GM12878 (cell line): ENCODE measurements at regions not wholly inside any gene's neighbourhood (a gene's known extent, or its start where the extent isn't known, plus 50 kb on each side); places are given as distances from the start of the nearest gene placed in this dataset.

Experiments
- ATAC-seq: fragments of 200-7000 bp; cut with Tn5 transposase; 3 replicates; pipeline ENCODE4 v1.9.1; 2020; ENCODE audit warnings: mild to moderate bottlenecking, moderate library complexity
- BruUV-seq: library from RNA; stranded (reverse); fragments of 400-500 nt; replicated peaks from 2 replicates; lab custom pipeline; 2021; lab: Mats Ljungman, UMichigan
- CTCF ChIA-PET: fragments of 300-600 bp; sonication (Branson Sonifier 250); formaldehyde crosslinking; extraction: SDS; loops from one replicate; lab custom pipeline; 2021; ENCODE audit warnings: inconsistent platforms; lab: Yijun Ruan, JAX
- POLR2A ChIA-PET: fragments of 350-600 bp; formaldehyde crosslinking; extraction: SDS; loops from one replicate; lab custom pipeline; 2021; ENCODE audit warnings: inconsistent platforms; lab: Charles Lee
- RAD21 ChIA-PET: fragments of 300-600 bp; sonication (Branson Sonifier 250); formaldehyde crosslinking; loops from one replicate; lab custom pipeline; 2023; ENCODE audit warnings: antibody characterized with exemption; ENCODE audit not compliant: unreplicated experiment; lab: Charles Lee
- SMC1A ChIA-PET: fragments of 300-600 bp; sonication (Branson Sonifier 250); formaldehyde crosslinking; loops from one replicate; lab custom pipeline; 2023; ENCODE audit not compliant: unreplicated experiment, uncharacterized antibody; lab: Charles Lee
- DNase-seq: peaks from one replicate; pipeline ENCODE4 v3.0.0-alpha.2; 2011; ENCODE audit warnings: low read depth, low spot score
- FAIRE-seq: peaks from 3 replicates; lab custom pipeline; 2011; peaks lifted over from hg19 to GRCh38; lab: Jason Lieb, UNC
- H2AFZ ChIP-seq: 2 replicates; pipeline ENCODE4 v1.6.0; 2011; ENCODE audit warnings: low read depth, low read length, control low read depth; ENCODE audit not compliant: control insufficient read depth
- H3K27ac ChIP-seq: 2 replicates; pipeline ENCODE4 v1.5.1; 2011; ENCODE audit warnings: control low read depth; ENCODE audit not compliant: control insufficient read depth, insufficient read depth
- H3K27me3 ChIP-seq, 2 experiments: replicated peaks in 1 of 2; 2 replicates each; pipeline versions ENCODE4 v1.6.0 to v1.6.1; 2011; ENCODE audit warnings: low read length in 1 of 2; ENCODE audit not compliant: control insufficient read depth in 2 of 2, insufficient read depth in 2 of 2
- H3K36me3 ChIP-seq, 2 experiments: 2 replicates each; pipeline ENCODE4 v1.5.1; 2011; ENCODE audit warnings: low read length in 1 of 2; ENCODE audit not compliant: control insufficient read depth in 2 of 2, insufficient read depth in 2 of 2
- H3K4me1 ChIP-seq: 2 replicates; pipeline ENCODE4 v1.6.1; 2011; ENCODE audit warnings: mild to moderate bottlenecking, low read length, moderate library complexity, mixed read lengths; ENCODE audit not compliant: control insufficient read depth, insufficient read depth
- H3K4me2 ChIP-seq: 2 replicates; pipeline ENCODE4 v1.6.0; 2011; ENCODE audit warnings: control low read depth; ENCODE audit not compliant: control insufficient read depth, insufficient read depth
- H3K4me3 ChIP-seq: fragments of 200-600 bp; sonication (generic); 2 replicates; pipeline ENCODE4 v1.5.1; 2016
- H3K79me2 ChIP-seq: 2 replicates; pipeline ENCODE4 v1.6.0; 2011; ENCODE audit warnings: low read length; ENCODE audit not compliant: control insufficient read depth, insufficient read depth
- H3K9ac ChIP-seq: 2 replicates; pipeline ENCODE4 v1.8.0; 2011; ENCODE audit warnings: low read length, control low read depth, mixed read lengths; ENCODE audit not compliant: control insufficient read depth, insufficient read depth
- H3K9me3 ChIP-seq: replicated peaks from 3 replicates; pipeline ENCODE4 v1.5.1; 2011; ENCODE audit warnings: mild to moderate bottlenecking, low read length; ENCODE audit not compliant: control insufficient read depth, insufficient read depth
- H4K20me1 ChIP-seq: 2 replicates; pipeline ENCODE4 v1.6.0; 2011; ENCODE audit not compliant: control insufficient read depth, insufficient read depth
- BMI1 ChIP-seq: fragments of 450-650 bp; IDR thresholded peaks from 2 replicates; pipeline ENCODE4 v1.6.1; 2016; ENCODE audit warnings: mild to moderate bottlenecking, moderate library complexity, borderline replicate concordance
- MYB ChIP-seq: fragments of 150-350 bp; IDR thresholded peaks from 2 replicates; pipeline ENCODE4 v1.6.1; 2014; ENCODE audit warnings: mild to moderate bottlenecking, low read depth, low read length, borderline replicate concordance
- NR2C2 ChIP-seq: IDR thresholded peaks from 2 replicates; pipeline ENCODE4 v1.6.1; 2011; ENCODE audit warnings: borderline replicate concordance, low read depth; ENCODE audit not compliant: control insufficient read depth, insufficient read length
- NRF1 ChIP-seq: conservative IDR thresholded peaks from 2 replicates; pipeline ENCODE4 v1.6.1; 2011; ENCODE audit warnings: mild to moderate bottlenecking, low read depth, low read length, improper control_type of control experiment
- SMAD5 ChIP-seq: IDR thresholded peaks from 2 replicates; pipeline ENCODE4 v1.6.1; 2016; ENCODE audit warnings: antibody characterized with exemption, low read depth
- SRF ChIP-seq, 2 experiments: IDR thresholded peaks; 2 replicates each; pipeline ENCODE4 v1.6.1; 2011; ENCODE audit warnings: low read depth in 2 of 2, low read length in 2 of 2, mild to moderate bottlenecking in 1 of 2, moderate library complexity in 1 of 2
- TBL1XR1 ChIP-seq: IDR thresholded peaks from 2 replicates; pipeline ENCODE4 v1.6.1; 2012; ENCODE audit warnings: low read depth, low read length, improper control_type of control experiment
- ZNF592 ChIP-seq: fragments of 450-650 bp; IDR thresholded peaks from 2 replicates; pipeline ENCODE4 v1.6.1; 2017; ENCODE audit warnings: mild to moderate bottlenecking, moderate library complexity
- in situ Hi-C: fragments of 300-500 bp; cut with MboI; formaldehyde crosslinking; loops from 9 replicates; pipeline ENCODE4 v1.14.3; 2018; ENCODE audit warnings: mixed read lengths
- intact Hi-C: fragments of 100-400 bp; cut with micrococcal nuclease; formaldehyde crosslinking; loops from one replicate; pipeline ENCODE4 v1.14.2; 2022; ENCODE audit not compliant: unreplicated experiment

- ChIA-PET CTCF (no interaction called here), POLR2A (no interaction called here), SMC1A (interaction anchor here (0.6 to 1.5 kb wide), 3 partner anchors 17 to 571 kb away, joined by 3 to 4 read pairs (median 3); no protein-coding TSS in a partner anchor), RAD21 (no interaction called here)
- H3K27me3 ChIP-seq: no peaks in the 10 kb centered on the region
- H3K9ac ChIP-seq: no peak overlapping the region
- H3K4me1 ChIP-seq: no peaks in the 10 kb centered on the region
- FAIRE-seq (no peak), DNase-seq (no peak), ATAC-seq (no peak)
- H3K36me3 ChIP-seq: no peaks in the 10 kb centered on the region
- H3K79me2 ChIP-seq: no peaks in the 10 kb centered on the region
- intact Hi-C loops: no loop called here
- no peak for TF ChIP-seq NR2C2
- TF ChIP-seq NRF1: no peak
- no peak for TF ChIP-seq MYB
- TF ChIP-seq ZNF592: no peak
- no peak for TF ChIP-seq TBL1XR1
- no peak for TF ChIP-seq SMAD5
- TF ChIP-seq SRF (IDR thresholded peaks at IDR 0.05; ENCODE audit: low read depth in 2 of 2, low read length in 2 of 2): no peak
- TF ChIP-seq BMI1: no peak
- no peaks in the 10 kb centered on the region for H3K9me3 ChIP-seq
- no peak overlapping the region for H2AFZ ChIP-seq
- in situ Hi-C loops: no loop called here
- H3K27ac ChIP-seq: no peak overlapping the region
- H4K20me1 ChIP-seq: no peaks in the 10 kb centered on the region
- H3K4me2 ChIP-seq: no peak overlapping the region
- no peak overlapping the region for H3K4me3 ChIP-seq
- BruUV-seq: no TSS peak
These were observed 58.0 kb upstream of the FBXO11 start for GRCh38 chr2:47964277-47964676.
